ENCODE measurements at regions not wholly inside any gene's neighbourhood (a gene's known extent, or its start where the extent isn't known, plus 50 kb on each side); places are given as distances from the start of the nearest gene placed in this dataset.

- in situ Hi-C loops (cut with MboI; ENCODE audit: low sequenced_read_pairs): no loop called here
Observed at GRCh38 chr6:139832493-139833305, 458.3 kb upstream of the CITED2 start.

GRCh38 chr6:139829576-139829975 is 455.1 kb upstream of the CITED2 start:
- in situ Hi-C loops (cut with MboI; ENCODE audit: low sequenced_read_pairs): no loop called here

- in situ Hi-C loops (cut with MboI; ENCODE audit: low sequenced_read_pairs): no loop called here
Observed at GRCh38 chr6:139828751-139829519, 454.5 kb upstream of the CITED2 start.

- in situ Hi-C loops (cut with MboI; ENCODE audit: low sequenced_read_pairs): no loop called here
Observed at GRCh38 chr6:139825935-139826374, 451.5 kb upstream of the CITED2 start.

- in situ Hi-C loops (cut with MboI; ENCODE audit: low sequenced_read_pairs): no loop called here
Observed at GRCh38 chr6:139824864-139825263, 450.4 kb upstream of the CITED2 start.

GRCh38 chr6:139823808-139824126 is 449.3 kb upstream of the CITED2 start:
- in situ Hi-C loops (cut with MboI; ENCODE audit: low sequenced_read_pairs): no loop called here

- in situ Hi-C loops (cut with MboI; ENCODE audit: low sequenced_read_pairs): no loop called here
Observed at GRCh38 chr6:139823099-139823807, 448.8 kb upstream of the CITED2 start.

- in situ Hi-C loops (cut with MboI; ENCODE audit: low sequenced_read_pairs): no loop called here
Observed at GRCh38 chr6:139821676-139822223, 447.3 kb upstream of the CITED2 start.

GRCh38 chr6:139820210-139820609 is 445.8 kb upstream of the CITED2 start:
- in situ Hi-C loops (cut with MboI; ENCODE audit: low sequenced_read_pairs): no loop called here

- in situ Hi-C loops (cut with MboI; ENCODE audit: low sequenced_read_pairs): no loop called here
Observed at GRCh38 chr6:139819776-139820175, 445.3 kb upstream of the CITED2 start.

GRCh38 chr6:139812939-139813338 is 438.5 kb upstream of the CITED2 start:
- in situ Hi-C loops (cut with MboI; ENCODE audit: low sequenced_read_pairs): no loop called here

- in situ Hi-C loops (cut with MboI; ENCODE audit: low sequenced_read_pairs): no loop called here
Observed at GRCh38 chr6:139801571-139802321, 427.3 kb upstream of the CITED2 start.

GRCh38 chr6:139800837-139801236 is 426.4 kb upstream of the CITED2 start:
- in situ Hi-C loops (cut with MboI; ENCODE audit: low sequenced_read_pairs): no loop called here

- in situ Hi-C loops (cut with MboI; ENCODE audit: low sequenced_read_pairs): no loop called here
Observed at GRCh38 chr6:139790527-139790926, 416.1 kb upstream of the CITED2 start.

GRCh38 chr6:139784222-139784769 is 409.8 kb upstream of the CITED2 start:
- in situ Hi-C loops (cut with MboI; ENCODE audit: low sequenced_read_pairs): no loop called here

- in situ Hi-C loops (cut with MboI; ENCODE audit: low sequenced_read_pairs): no loop called here
Observed at GRCh38 chr6:139779988-139780774, 405.7 kb upstream of the CITED2 start.

- in situ Hi-C loops (cut with MboI; ENCODE audit: low sequenced_read_pairs): no loop called here
Observed at GRCh38 chr6:139778688-139779087, 404.2 kb upstream of the CITED2 start.

- in situ Hi-C loops (cut with MboI; ENCODE audit: low sequenced_read_pairs): no loop called here
Observed at GRCh38 chr6:139778106-139778505, 403.7 kb upstream of the CITED2 start.

- in situ Hi-C loops (cut with MboI; ENCODE audit: low sequenced_read_pairs): no loop called here
Observed at GRCh38 chr6:139777202-139777970, 402.9 kb upstream of the CITED2 start.

Data from HL-60/S4 treated with retinoic acid at 250 ng/mL for 4 days and 3 days (cell line).